ENCODE measurements at regions not wholly inside any gene's neighbourhood (a gene's known extent, or its start where the extent isn't known, plus 50 kb on each side); places are given as distances from the start of the nearest gene placed in this dataset.

- Histone ChIP-seq H3K4me3 (no peak overlapping the region), H3K4me1 (no peaks in the 10 kb centered on the region), H3K36me3 (no peaks in the 10 kb centered on the region), H3K9me3 (replicated peaks) (no peaks in the 10 kb centered on the region), H3K27me3 (ENCODE audit: low read depth) (peaks cover 35% of the 10 kb centered on the region), H3K27ac (replicated peaks) (no peak overlapping the region)
- no peak for TF ChIP-seq CTCF (IDR thresholded peaks at IDR 0.05; ENCODE audit: borderline replicate concordance)
- no peak for DNase-seq
- intact Hi-C loops (cut with micrococcal nuclease) = no loop called here
Observed at GRCh38 chr9:95788521-95788991, 86.9 kb upstream of the ERCC6L2 start.

- no peak for TF ChIP-seq CTCF (IDR thresholded peaks at IDR 0.05; ENCODE audit: borderline replicate concordance)
- H3K9me3 ChIP-seq (replicated peaks) = no peaks in the 10 kb centered on the region
- no peak for DNase-seq
- intact Hi-C loops (cut with micrococcal nuclease) = no loop called here
- no peak overlapping the region for H3K4me3 ChIP-seq
- H3K27me3 ChIP-seq (ENCODE audit: low read depth) = peaks cover 36% of the 10 kb centered on the region
- no peaks in the 10 kb centered on the region for H3K36me3 ChIP-seq
- no peak overlapping the region for H3K27ac ChIP-seq (replicated peaks)
- H3K4me1 ChIP-seq = no peaks in the 10 kb centered on the region
Observed at GRCh38 chr9:95788021-95788420, 87.5 kb upstream of the ERCC6L2 start.

GRCh38 chr9:95785209-95785608 lies 90.3 kb upstream of the ERCC6L2 start:
- intact Hi-C loops (cut with micrococcal nuclease) = no loop called here
- no peaks in the 10 kb centered on the region for H3K36me3 ChIP-seq
- no peak for DNase-seq

DNA sequence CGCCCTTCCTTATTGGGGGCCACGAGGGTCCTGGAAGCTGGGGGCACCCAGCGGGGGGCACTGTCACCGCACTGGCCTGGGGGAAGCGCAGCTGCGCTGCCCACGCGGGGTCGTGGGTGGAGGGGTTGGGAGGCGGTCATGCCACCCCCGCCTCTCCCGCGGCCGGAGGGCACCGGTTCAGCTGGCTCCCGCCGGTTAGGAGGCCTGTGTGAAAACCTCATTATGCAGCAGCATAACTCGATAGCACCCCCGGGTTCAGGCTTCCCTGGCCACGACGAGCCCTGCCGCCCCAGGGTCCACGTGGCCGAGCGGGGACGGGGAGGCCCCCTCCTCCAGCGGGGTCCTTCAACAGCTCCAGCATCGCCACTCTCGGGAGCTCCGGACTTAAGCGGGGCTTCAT lies 91.2 kb upstream of the ERCC6L2 start:
- TF ChIP-seq CTCF (IDR thresholded peaks at IDR 0.05; ENCODE audit: borderline replicate concordance) = no peak
- no peaks in the 10 kb centered on the region for H3K4me1 ChIP-seq
- no peak for DNase-seq
- intact Hi-C loops (cut with micrococcal nuclease) = no loop called here
- no peak overlapping the region for H3K27ac ChIP-seq (replicated peaks)
- no peak overlapping the region for H3K4me3 ChIP-seq
- no peaks in the 10 kb centered on the region for H3K36me3 ChIP-seq
- peaks cover 36% of the 10 kb centered on the region for H3K27me3 ChIP-seq (ENCODE audit: low read depth)
- H3K9me3 ChIP-seq (replicated peaks) = no peaks in the 10 kb centered on the region

More at GRCh38 chr9:95785209-95785608, 90.3 kb upstream of the ERCC6L2 start:
- Histone ChIP-seq H3K4me1 (no peaks in the 10 kb centered on the region), H3K9me3 (replicated peaks) (no peaks in the 10 kb centered on the region), H3K27ac (replicated peaks) (no peak overlapping the region), H3K4me3 (no peak overlapping the region), H3K27me3 (ENCODE audit: low read depth) (peaks cover 36% of the 10 kb centered on the region)
- no peak for TF ChIP-seq CTCF (IDR thresholded peaks at IDR 0.05; ENCODE audit: borderline replicate concordance)

- Histone ChIP-seq H3K27me3 (ENCODE audit: low read depth) (peaks cover 36% of the 10 kb centered on the region), H3K4me3 (no peak overlapping the region), H3K27ac (replicated peaks) (no peak overlapping the region), H3K4me1 (no peaks in the 10 kb centered on the region), H3K36me3 (no peaks in the 10 kb centered on the region), H3K9me3 (replicated peaks) (no peaks in the 10 kb centered on the region)
- TF ChIP-seq CTCF (IDR thresholded peaks at IDR 0.05; ENCODE audit: borderline replicate concordance) = no peak
- DNase-seq = no peak
- intact Hi-C loops (cut with micrococcal nuclease) = no loop called here
Observed at GRCh38 chr9:95783426-95783975, 92.0 kb upstream of the ERCC6L2 start.

All from left ventricle myocardium inferior (tissue), 1 donor.